ENCODE measurements at regions not wholly inside any gene's neighbourhood (a gene's known extent, or its start where the extent isn't known, plus 50 kb on each side); places are given as distances from the start of the nearest gene placed in this dataset.
A peak's percentile ranks its signal among the peaks of the same experiment; 100 is the strongest.

- H3K36me3 ChIP-seq (ENCODE audit: insufficient read depth) = no peaks in the 10 kb centered on the region
- H3K27ac Mint-ChIP-seq = no peak overlapping the region
- no peaks in the 10 kb centered on the region for H4K20me1 ChIP-seq (replicated peaks; ENCODE audit: insufficient read depth)
- peak; percentile 52 for ATAC-seq
- no peaks in the 10 kb centered on the region for H3K79me2 ChIP-seq (replicated peaks; ENCODE audit: insufficient read depth)
- no peaks in the 10 kb centered on the region for H3F3A ChIP-seq (replicated peaks; ENCODE audit: low read depth)
- no peak overlapping the region for H3K4me3 Mint-ChIP-seq
- no peak for TF ChIP-seq JUNB (IDR thresholded peaks at IDR 0.05; ENCODE audit: unreplicated experiment)
- TF ChIP-seq POLR2AphosphoS5 (IDR thresholded peaks at IDR 0.05; ENCODE audit: low read depth) = no peak
- TF ChIP-seq NANOG (IDR thresholded peaks at IDR 0.05; ENCODE audit: borderline replicate concordance) = no peak
- no peak for TF ChIP-seq EZH2phosphoT487 (IDR thresholded peaks at IDR 0.05; ENCODE audit: unreplicated experiment)
- no peak for TF ChIP-seq ZNF114 (CRISPR knock-in tag; IDR thresholded peaks at IDR 0.05)
- no peak for TF ChIP-seq ZNF462 (CRISPR knock-in tag; IDR thresholded peaks at IDR 0.05)
- no peak for TF ChIP-seq ETS1 (IDR thresholded peaks at IDR 0.05)
- TF ChIP-seq CREB1 (CRISPR knock-in tag; IDR thresholded peaks at IDR 0.05; ENCODE audit: low read depth) = no peak
- no peak for TF ChIP-seq REST (IDR thresholded peaks at IDR 0.05; ENCODE audit: unreplicated experiment)
- no peak for TF ChIP-seq STAT1 (IDR thresholded peaks at IDR 0.05; ENCODE audit: unreplicated experiment)
- no peak for TF ChIP-seq CTCF (conservative IDR thresholded peaks at IDR 0.05; ENCODE audit: low read depth in 2 of 2)
- TF ChIP-seq EZH2 (IDR thresholded peaks at IDR 0.05; ENCODE audit: low read depth, unreplicated experiment) = no peak
- no peak for TF ChIP-seq ZNF331 (CRISPR knock-in tag; IDR thresholded peaks at IDR 0.05; ENCODE audit: low read depth)
- no peaks in the 10 kb centered on the region for H3K9me3 Mint-ChIP-seq
- H3K36me3 Mint-ChIP-seq (ENCODE audit: low read depth) = no peaks in the 10 kb centered on the region
- no peak overlapping the region for H3K4me2 ChIP-seq
- H2AFZ ChIP-seq = peak overlapping the region; percentile 80
- no peak for DNase-seq (ENCODE audit: low spot score)
- H3K4me3 ChIP-seq = no peak overlapping the region
- H3K4me1 Mint-ChIP-seq = peaks cover 19% of the 10 kb centered on the region
- H3K4me1 ChIP-seq (ENCODE audit: insufficient read depth) = peaks cover 19% of the 10 kb centered on the region
- H3K9me2 ChIP-seq (ENCODE audit: insufficient read depth) = peaks cover 4% of the 10 kb centered on the region; the same call in 1 of the 2 replicates
- no peaks in the 10 kb centered on the region for H3K27me3 ChIP-seq (ENCODE audit: insufficient read depth)
- no peak overlapping the region for H3K27ac ChIP-seq (ENCODE audit: low read depth)
- H3K27me3 Mint-ChIP-seq (ENCODE audit: insufficient read depth, low read depth, poor library complexity) = no peaks in the 10 kb centered on the region
Observed at GRCh38 chr3:31165399-31165860, 271.0 kb upstream of the GADL1 start.
